ENCODE measurements at regions not wholly inside any gene's neighbourhood (a gene's known extent, or its start where the extent isn't known, plus 50 kb on each side); places are given as distances from the start of the nearest gene placed in this dataset.

DNA sequence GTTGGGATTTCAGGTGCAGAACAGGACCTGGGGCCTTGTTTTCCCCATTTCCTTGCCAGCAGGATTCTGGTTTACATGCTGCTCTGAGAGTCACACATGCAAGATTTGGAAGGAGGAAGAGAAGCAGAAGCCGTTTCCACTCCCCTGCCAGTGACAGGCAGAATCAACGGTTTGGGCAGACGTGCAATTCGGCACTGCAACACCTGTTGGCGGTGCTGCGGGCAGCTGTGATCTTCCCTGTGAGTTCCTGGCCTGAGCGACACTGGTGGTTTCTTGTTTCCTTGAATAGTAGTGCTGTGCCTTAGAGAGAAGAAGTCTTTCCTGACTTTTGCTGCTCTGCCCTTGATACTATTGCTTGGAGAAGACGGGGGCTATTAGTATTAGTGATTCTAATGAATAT lies 1126.2 kb downstream of the TYW1 start:
- TF ChIP-seq EZH2 (IDR thresholded peaks at IDR 0.05; ENCODE audit: borderline replicate concordance, low read depth, low read length, severe bottlenecking), result no peak
- TF ChIP-seq, protein P1, sequence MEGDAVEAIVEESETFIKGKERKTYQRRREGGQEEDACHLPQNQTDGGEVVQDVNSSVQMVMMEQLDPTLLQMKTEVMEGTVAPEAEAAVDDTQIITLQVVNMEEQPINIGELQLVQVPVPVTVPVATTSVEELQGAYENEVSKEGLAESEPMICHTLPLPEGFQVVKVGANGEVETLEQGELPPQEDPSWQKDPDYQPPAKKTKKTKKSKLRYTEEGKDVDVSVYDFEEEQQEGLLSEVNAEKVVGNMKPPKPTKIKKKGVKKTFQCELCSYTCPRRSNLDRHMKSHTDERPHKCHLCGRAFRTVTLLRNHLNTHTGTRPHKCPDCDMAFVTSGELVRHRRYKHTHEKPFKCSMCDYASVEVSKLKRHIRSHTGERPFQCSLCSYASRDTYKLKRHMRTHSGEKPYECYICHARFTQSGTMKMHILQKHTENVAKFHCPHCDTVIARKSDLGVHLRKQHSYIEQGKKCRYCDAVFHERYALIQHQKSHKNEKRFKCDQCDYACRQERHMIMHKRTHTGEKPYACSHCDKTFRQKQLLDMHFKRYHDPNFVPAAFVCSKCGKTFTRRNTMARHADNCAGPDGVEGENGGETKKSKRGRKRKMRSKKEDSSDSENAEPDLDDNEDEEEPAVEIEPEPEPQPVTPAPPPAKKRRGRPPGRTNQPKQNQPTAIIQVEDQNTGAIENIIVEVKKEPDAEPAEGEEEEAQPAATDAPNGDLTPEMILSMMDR (IDR thresholded peaks at IDR 0.05; ENCODE audit: borderline replicate concordance, extremely low read depth, low read length, poor library complexity, severe bottlenecking), result no peak

Measured in DND-41 (cell line).